NCI-H1417 (cell line): ENCODE measurements at regions not wholly inside any gene's neighbourhood (a gene's known extent, or its start where the extent isn't known, plus 50 kb on each side); places are given as distances from the start of the nearest gene placed in this dataset.
A peak's percentile ranks its signal among the peaks of the same experiment; 100 is the strongest.
"Not testable (repeated sequence)": the region's sequence is repeated elsewhere in the genome, so short reads cannot be mapped to it uniquely, and the experiment has no call there.

Experiments
- DNase-seq, 3 experiments: peaks; one replicate each; lab custom pipeline; 2025; lab: John Stamatoyannopoulos, UW

DNA sequence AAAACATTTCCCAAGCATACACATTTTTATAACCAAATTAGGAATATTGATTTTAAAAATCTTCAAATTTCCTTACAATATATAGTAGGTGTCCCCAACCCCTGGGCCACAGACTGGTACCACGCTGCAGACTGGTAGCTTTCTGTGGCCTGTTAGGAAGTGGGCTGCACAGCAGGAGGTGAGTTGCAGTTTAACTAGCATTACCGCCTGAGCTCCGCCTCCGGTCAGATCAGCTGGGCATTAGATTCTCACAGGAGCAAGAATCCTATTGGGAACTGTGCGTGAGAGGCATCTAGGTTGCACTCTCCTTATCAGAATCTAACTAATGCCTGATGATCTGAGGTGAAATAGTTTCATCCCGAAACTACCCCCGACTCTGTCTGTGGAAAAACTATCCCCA is 62.1 kb downstream of the ZWINT start:
- no peak for DNase-seq

DNA sequence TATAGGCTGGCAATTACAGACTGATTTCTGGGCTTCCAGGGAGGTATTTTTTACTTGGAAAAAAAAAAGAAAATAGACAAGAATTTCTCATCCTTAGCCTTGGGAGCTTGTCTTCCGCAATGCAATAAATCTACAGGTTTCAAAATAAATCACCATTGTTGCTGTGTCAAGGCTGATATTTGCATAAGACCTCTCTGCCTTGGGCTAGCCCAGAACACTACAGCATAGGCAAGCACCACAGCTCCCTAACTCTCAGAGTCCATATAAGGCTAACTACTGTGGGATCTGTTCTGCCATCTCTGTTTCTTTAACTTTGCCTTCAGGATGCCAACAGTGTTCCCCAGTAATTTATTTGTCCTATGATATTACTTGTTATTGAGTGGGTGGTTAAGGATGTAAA is 64.4 kb downstream of the ZWINT start:
- DNase-seq: no peak

DNA sequence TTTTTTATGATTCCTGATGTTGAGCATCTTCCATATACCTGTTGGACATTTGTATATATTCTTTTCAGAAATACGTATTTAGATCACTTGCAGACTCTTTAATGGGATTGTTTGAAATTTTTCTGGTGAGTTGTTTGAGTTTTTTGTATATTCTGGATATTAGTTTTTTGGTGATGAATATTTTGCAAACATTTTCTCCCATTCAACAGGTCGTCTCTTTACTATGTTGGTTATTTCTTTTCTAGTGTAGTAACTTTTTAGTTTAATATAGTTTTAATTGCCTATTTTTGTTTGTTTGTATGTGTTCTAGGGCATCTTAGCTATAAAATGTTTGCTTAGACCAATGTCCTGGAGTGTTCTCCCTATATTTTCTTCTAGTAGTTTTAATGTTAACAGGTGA is 72.7 kb downstream of the ZWINT start:
- no peak for DNase-seq

DNA sequence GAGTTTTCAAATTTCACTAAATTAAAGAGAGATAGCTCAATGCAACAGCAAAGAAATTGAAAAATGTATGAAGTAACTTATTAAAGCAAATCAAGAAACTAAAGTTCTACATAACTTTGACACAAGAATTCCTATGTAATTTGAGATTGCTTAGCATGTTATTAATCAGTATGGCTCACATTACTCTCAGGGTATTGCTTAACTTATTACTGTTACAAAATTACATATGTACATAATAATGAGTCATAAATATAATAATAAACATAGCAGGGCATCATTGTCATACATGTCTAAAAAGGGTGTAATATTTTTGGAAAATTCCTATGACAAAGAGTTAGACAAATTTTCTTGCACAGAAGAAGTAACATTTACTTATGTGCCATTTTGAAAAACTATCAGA is 75.0 kb downstream of the ZWINT start:
- DNase-seq: no peak

DNA sequence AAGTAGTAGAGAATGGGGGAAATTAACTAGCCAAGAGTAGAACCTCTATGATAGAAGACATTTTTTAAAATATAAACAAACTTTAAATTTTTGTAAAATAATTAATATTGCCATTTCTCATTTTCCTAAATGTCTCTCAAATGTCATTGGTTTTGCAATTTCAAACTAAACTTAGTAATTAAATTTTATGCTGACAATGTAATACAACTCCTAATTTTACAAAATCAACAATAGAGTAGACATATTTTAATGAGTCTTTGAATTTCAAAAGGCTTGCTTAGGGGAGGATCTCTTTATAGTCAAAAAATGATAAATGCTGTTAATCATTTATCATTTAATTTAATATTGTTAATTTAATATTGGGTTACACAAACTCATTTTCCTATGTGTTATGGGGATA is 81.8 kb downstream of the ZWINT start:
- no peak for DNase-seq

DNA sequence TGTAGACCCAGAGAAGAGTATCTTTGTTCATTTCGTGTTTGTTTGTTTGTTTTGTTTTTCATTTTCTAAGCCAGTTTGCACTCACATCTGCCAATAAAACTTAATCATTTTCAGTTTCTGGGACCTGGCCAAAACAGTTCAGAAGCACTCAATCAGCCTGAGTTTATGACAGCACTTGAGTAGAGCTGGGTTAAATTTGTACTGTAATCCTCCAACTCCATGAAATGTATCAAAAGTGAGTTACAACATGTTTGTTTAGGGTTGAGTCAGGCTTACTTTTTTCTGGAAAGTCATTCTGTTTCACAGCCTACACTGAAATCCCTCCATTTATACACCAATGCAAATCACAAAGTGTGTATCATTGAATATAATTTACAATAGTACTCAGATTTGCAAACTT is 91.9 kb downstream of the ZWINT start:
- peak in 1 of 3 experiments; percentile 19 for DNase-seq

DNA sequence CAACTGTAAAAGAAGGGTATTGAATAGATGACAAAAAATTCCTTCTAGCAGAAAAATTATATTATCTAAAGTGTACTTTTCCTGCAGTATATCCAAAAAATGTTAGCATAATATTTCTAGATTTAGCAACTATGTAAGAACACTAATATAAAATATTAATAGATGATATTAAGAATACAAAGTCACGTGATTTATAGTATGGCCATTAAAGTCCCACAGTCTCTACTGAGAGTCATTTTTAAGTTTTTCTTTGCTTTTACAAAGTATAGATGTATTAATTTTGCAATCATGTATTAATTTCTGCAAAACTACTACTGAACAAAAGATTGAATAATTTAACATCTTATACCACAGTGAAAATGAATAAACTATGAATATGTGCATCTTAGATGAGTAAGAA is 94.9 kb downstream of the ZWINT start:
- no peak for DNase-seq

DNA sequence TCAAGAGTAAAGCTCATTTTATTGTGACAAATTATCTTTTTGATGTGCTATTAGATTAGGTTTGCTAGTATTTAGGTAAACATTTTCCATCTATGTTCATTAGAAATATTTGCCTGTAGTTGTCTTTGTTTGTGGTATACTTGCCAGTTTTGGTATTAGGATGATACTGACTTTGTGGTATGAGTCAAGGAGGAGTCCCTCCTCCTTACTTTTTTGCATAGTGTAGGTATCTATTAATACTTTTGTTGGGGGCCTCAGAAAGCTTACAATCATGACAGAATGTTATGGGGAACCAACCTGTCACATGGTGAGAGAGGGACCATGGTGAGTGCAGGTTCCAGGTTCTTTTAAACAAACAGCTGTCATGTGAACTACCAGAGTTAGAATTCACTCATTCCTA is 102.1 kb downstream of the ZWINT start:
- DNase-seq: no peak

DNA sequence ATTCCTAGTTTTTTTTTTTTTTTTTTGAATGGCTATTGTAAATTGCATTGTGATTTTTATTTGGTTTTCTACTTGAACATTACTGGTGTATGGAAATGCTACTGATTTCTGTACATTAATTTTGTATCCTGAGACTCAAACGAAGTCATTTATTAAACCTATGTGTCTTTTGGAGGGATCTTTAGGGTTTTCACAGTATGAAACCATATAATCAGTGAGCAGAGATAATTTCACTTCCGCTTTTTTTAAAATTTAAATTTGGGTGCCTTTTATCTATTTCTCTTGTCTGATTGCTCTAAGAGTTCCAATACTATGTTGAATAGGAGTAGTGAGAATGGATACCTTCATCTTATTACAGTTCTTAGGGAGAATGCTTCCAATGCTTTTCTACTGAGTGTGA is 102.7 kb downstream of the ZWINT start:
- no peak for DNase-seq

DNA sequence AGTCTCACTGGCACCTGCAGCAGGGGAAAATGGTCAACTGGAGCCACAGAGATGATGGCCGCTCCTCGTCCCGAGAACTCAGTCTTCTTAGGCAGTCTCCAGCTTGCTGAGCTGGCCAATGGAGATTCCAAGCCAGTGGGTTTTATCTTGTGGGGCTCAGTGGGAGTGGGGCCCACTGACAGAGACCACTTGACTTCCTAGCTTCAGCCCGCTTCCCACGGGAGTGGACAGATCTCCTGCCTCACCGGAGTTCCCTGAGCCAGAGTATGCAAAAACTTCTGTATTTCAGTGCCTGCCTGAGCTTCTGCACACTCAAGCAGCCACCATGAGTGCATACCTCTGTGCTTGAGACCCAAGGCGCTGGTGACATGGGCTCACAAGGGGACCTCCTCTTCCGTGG is 105.8 kb downstream of the ZWINT start:
- no peak for DNase-seq

DNA sequence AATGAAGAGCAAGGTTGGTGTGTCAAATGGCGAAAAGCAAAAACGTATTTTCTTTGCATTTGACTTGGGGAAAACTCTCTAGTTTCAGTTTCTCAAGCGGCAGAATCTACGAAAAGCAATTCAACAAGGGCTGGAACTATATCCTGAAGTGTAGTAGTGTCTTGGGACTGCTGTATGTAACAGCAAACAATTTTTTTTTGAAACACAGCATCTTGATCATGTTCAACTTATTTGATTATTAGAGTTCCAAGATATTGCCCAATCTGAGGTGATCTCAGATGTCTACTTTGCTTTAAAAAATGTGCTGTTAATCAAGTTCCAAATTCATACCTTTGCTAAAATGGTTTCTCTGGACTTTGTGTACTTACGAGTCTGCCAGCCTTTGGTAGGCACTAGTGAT is 120.6 kb downstream of the ZWINT start:
- no peak for DNase-seq

DNA sequence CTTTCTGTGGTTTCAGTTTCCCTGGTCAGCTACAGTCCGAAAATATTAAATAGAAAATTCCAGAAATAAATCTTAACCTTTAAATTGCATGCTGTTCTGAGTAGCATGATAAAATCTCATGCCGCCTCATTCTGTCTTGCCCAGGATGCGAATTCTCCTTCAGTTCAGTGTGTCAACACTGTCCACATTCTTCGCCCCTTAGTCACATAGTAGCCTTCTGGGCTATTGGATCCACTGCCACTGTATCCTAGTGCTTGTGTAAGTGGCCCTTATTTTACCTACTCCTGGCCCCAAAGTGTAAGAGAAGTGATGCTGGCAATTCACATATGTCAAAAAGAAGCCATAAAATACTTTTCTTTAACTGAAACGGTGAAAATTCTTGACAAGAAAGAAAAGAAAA is 129.6 kb downstream of the ZWINT start:
- no peak for DNase-seq

DNA sequence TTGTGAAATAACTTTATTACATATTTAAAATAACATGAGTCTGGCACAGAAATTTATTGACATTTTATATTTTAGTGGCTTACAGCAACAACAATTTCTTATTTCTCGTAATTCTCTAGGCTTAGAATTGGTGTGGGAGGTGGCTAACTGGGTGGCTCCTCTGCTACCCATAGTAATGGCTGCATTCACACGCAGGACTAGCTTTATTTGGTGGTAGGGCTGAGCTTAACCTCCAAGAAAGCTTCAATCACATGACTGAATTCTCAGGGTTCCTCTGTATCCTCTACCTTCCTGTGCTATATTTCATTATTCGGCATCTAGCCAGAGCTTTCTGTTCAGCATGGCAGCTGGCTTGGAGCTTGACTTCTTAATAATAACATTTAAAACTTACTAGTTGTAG is 138.8 kb downstream of the ZWINT start:
- DNase-seq: no peak

DNA sequence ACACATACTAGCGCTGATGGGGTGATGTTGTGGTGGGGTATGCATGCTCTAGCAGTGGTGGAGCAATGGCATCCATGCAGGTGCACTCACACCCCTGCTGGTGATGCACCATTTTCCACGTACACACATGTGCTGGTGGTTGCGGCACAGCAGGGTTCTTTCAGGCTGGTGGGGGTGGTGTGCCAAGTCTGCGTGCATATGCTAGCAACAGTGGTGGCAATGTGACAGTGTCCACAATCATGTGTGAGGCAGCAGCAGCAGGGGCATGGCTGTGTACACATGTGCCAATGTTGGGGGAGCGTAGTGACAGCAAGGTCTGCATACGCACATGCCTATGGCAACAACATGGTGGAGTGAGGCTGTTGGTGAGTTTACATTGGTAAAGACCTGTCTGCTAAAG is 148.1 kb downstream of the ZWINT start:
- no peak for DNase-seq

DNA sequence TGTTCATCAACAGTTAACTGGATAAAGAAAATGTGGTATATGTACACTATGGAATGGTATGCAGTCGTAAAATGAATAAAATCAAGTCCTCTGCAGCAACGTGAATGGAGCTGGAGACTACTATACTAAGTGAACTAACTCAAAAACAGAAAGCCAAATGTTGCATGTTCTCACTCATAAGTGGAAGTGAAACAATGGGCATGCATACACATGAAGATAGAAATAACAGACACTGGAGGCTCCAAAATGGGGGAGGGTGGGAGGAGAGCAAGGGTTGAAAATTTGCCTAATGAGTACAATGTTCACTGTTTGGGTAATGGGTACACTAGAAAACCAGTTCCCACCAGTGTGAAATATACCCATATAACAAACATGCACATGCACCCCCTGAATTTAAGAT is 179.5 kb downstream of the ZWINT start:
- DNase-seq: no peak

DNA sequence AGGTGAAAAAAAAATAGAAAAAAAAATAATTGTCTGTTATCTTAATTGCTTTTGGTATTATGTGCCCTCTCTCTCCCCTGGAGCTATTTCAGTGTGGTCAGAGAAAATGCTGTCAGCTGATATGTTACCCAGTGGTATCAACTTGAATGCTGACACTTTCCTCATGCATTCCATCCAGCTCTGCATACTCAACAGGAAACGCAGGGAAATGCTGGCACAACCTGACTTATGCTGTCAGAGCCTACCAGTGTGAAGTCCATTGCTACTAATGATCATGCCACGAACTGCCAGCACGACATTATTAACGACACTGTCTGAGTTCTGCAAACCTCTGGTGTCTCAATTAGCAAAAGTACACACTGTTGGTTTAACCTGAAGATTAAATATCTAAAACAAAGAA is 182.8 kb downstream of the ZWINT start:
- peak in 2 of 3 experiments; percentile 0 to 30 for DNase-seq

DNA sequence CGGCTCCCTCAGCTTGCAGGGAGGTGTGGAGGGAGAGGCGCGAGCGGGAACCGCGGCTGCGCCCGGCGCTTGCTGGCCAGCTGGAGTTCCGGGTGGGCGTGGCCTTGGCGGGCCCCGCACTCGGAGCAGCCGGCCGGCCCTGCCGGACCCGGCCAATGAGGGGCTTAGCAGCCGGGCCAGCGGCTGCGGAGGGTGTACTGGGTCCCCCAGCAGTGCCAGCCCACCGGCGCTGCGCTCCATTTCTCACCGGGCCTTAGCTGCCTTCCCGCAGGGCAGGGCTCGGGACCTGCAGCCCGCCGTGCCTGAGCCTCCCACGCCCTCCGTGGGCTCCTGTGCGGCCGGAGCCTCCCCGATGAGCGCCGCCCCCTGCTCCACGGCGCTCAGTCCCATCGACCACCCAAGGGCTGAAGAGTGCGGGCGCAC is 206.0 kb downstream of the ZWINT start:
- not testable (repeated sequence) for DNase-seq

DNA sequence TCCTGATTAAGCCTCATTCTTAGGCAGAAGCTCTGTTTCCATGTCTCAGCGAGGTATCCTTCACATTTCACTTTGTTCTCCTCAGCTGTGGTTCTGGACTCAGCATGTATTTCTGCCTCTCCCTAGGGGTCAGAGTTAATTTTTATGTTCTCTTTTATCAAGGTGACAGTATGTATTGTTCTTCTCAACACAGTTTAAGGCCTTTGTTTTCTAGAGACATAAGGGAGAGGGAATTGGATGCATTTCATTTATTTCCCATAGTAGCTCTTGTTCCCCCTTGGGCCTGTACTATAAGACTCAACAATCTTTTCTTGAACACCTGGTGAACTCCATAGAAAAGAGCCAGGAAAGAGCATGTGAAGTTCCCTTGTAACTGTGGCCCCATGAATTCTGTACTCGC is 214.3 kb downstream of the ZWINT start:
- DNase-seq: peak in 1 of 3 experiments; percentile 22

DNA sequence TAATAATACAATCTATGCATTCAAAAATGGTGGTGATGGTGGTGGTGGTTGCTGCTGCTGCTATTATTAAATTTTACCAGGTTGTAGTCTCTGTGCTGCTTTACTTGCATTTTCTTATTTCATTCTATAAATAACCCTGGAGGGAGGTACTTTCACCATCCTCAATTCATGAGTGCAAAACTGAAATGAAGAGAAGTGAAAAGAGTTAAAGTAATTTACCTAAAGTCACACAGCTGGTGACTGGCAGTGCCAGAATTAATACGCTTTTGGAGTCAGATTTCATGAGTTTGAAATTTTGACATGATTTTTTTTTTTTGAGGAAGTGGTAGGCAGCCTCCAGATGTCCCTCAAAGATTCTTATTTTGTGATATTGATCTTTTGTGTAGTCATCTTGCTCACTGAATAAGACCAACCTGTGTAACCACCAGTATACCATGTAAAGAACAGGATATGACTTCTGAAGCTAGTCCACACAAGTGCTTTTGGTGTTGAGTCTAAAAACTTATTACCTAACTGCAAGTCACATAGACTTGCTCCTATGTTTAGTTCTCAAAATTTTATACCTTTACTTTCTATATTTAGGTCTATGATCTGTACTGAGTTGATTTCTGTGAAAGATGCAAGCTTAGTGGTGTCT is 218.8 kb downstream of the ZWINT start:
- DNase-seq: no peak

DNA sequence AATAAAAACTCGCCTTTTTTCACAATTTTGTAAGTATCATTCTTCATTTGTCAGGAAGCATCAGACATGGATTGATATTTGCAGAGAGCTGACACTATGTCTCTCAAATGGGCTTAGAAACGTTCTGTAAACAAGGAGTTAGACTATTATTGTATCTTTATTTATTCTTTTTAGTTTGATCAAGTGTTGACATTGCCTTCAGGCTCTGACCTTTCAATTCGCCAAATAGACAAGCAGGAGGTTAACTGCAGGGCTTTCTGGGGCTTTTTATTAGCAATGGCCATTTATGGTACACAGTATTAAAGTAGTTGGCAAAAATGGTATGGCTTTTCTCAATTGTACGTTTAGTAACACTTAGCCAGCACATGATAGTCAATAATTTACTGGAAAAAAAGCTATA is 221.7 kb downstream of the ZWINT start:
- peak in 2 of 3 experiments; percentile 10 to 73 for DNase-seq

DNA sequence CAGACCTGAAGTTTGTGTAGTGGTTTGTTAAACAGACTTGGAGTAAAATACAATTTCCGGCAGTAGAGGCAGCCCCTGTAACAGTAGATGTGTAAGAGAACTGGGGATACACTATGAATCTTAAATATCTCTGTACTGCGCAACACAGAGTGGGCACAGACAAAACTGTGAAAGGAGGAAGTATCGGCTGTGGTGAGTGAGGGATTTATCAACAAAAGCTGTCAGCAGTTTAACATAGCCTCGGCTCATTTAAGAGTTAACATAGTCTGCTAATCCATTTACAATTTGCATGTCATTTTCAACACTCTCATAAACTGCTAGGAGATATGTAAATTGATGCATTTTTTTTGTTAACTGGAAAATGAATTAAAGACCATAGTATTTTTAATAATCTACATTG is 225.2 kb downstream of the ZWINT start:
- no peak for DNase-seq

DNA sequence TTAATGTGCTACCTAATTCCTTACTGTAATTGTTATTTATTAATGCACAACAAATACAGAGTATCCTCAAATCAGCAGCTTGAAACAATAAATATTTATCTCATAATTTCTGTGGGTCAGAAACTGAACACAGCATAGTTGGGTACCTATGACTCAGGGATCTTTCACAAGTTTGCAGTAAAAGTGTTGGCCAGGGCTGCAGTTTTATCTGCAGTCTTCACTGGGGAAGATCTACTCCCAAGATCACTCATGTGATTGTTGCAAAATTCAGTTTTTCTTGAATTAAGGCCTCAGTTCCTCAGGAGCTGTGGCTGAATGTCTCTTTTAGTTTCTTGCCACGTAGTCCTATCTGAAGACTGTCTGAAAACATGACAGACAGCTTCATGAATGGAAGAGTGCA is 237.8 kb downstream of the ZWINT start:
- no peak for DNase-seq

DNA sequence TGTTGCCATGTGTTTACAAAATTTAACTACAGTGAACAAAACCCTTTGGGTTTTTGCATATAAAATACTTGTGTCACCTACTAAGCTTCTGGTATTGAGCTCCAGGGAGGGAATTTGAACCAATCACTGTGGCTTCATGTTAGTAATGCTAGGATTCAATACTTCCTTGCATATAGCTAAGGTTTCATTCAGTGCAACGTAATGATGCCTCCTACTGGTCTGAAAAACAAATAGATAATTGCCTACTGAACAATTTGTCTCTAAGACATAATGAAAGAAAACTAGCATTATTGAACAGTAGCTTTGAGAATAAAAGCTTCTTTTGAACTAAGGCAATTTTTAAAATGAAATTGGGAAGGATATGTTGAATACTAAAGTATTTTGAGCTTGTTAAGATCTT is 244.4 kb downstream of the ZWINT start:
- DNase-seq: peak in 1 of 3 experiments; percentile 38

DNA sequence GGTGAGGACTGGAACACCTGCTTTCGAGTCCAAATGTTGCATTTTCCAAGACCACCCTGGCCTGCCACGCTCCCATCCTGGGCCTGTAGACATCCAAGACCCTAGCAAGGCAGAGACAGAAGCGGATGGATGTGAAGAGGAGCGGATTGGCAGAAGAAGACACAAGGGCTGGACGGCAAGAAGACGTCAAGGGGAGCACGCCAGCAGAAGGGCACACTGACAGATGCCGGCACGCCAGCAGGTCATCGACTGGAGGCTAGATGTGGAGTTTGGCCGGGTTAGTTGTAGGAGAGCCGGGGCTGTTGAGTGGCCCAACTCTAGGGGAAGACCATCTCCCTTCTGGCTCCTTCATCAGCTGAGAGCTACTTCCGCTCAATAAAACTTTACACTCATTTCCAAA is 251.6 kb downstream of the ZWINT start:
- no peak for DNase-seq

DNA sequence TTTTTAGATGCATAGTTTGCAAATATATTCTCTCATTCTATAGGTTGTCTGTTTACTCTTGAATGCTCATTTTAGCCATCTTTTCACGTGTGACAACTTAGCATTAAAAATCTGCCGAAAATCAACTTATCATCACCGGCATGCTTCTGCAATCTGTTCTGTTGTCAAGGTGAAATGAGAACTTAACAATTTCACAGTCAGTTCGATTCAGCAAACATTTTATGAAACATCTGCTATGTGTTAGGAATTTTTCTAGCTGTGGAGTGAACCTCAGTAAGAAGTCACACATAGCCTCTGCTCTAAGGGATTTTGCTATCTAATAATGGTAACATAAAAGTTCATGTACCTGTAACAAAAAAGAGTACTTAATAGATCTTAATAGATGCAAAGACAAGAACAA is 256.1 kb downstream of the ZWINT start:
- no peak for DNase-seq
